Body of pancreas (tissue), 4 donors: ENCODE measurements at regions not wholly inside any gene's neighbourhood (a gene's known extent, or its start where the extent isn't known, plus 50 kb on each side); places are given as distances from the start of the nearest gene placed in this dataset.
"Not testable (repeated sequence)": the region's sequence is repeated elsewhere in the genome, so short reads cannot be mapped to it uniquely, and the experiment has no call there.

Experiments
- ATAC-seq: fragments of 150-250 bp; one replicate; pipeline ENCODE4 v1.9.1; 2016
- DNase-seq, 4 donors: peaks; one replicate each; pipeline ENCODE4 v3.0.0-alpha.2; 2019
- H3K27ac ChIP-seq, 4 donors: fragments of 200-600 bp; sonication (generic); 1 replicate in 3 of 4; 2 replicates in 1 of 4; pipeline versions ENCODE4 v1.5.1 to v1.6.1; 2016 to 2019; ENCODE audit warnings: mild to moderate bottlenecking in 1 of 4, mixed read lengths in 1 of 4, moderate library complexity in 1 of 4
- H3K27me3 ChIP-seq, 2 donors: fragments of 200-600 bp; sonication (generic); one replicate each; pipeline ENCODE4 v1.6.0; 2016; ENCODE audit warnings: mild to moderate bottlenecking in 1 of 2
- H3K36me3 ChIP-seq, 2 donors: fragments of 200-600 bp; sonication (generic); replicated peaks in 1 of 2; 2 replicates each; pipeline ENCODE4 v1.5.1; 2016; ENCODE audit warnings: low read depth in 2 of 2; ENCODE audit not compliant: insufficient read depth in 1 of 2
- H3K4me1 ChIP-seq: fragments of 200-600 bp; sonication (generic); one replicate; pipeline ENCODE4 v1.6.0; 2016
- H3K4me3 ChIP-seq, 2 donors: fragments of 200-600 bp; sonication (generic); 1 replicate in 1 of 2; 2 replicates in 1 of 2; pipeline ENCODE4 v1.5.1; 2016 to 2019
- H3K9me3 ChIP-seq, 3 donors: fragments of 200-600 bp; sonication (generic); 1 replicate in 2 of 3; 2 replicates in 1 of 3; pipeline ENCODE4 v1.5.1; 2016
- CTCF ChIP-seq, 7 experiments: fragments of 450-650 bp in 4 of 7; fragments of 200-600 bp in 3 of 7; sonication (generic) in 3 of 7; IDR thresholded peaks; one replicate each; pipeline ENCODE4 v1.5.1; 2016 to 2019; ENCODE audit warnings: antibody characterized with exemption in 7 of 7
- POLR2A ChIP-seq, 3 donors: fragments of 450-650 bp; IDR thresholded peaks; one replicate each; pipeline ENCODE4 v1.6.1; 2016; ENCODE audit warnings: antibody characterized with exemption in 3 of 3, mild to moderate bottlenecking in 2 of 3
- WGBS, 2 donors: methylation state at CpG; one replicate each; pipeline ENCODE4 v1.1.5; 2017; 5-methylcytosine and 5-hydroxymethylcytosine counted together
- intact Hi-C: fragments of 100-400 bp; cut with DNase I; formaldehyde crosslinking; loops from one replicate; pipeline ENCODE4 v1.15.1; 2023

- ATAC-seq (no peak), DNase-seq (no peak)
- intact Hi-C loops: no loop called here
- no peak overlapping the region for H3K4me3 ChIP-seq
- H3K27me3 ChIP-seq: no peaks in the 10 kb centered on the region
- TF ChIP-seq POLR2A (IDR thresholded peaks at IDR 0.05) (no peak), CTCF (IDR thresholded peaks at IDR 0.05) (no peak)
- no peak overlapping the region for H3K27ac ChIP-seq
- no peaks in the 10 kb centered on the region for H3K9me3 ChIP-seq
- H3K4me1 ChIP-seq: no peaks in the 10 kb centered on the region
- H3K36me3 ChIP-seq: no peaks in the 10 kb centered on the region
Observed at GRCh38 chr2:41031282-41031681, 579.4 kb upstream of the SLC8A1 start.

GRCh38 chr2:41032715-41033114 is 580.8 kb upstream of the SLC8A1 start:
- H3K9me3 ChIP-seq: no peaks in the 10 kb centered on the region
- TF ChIP-seq CTCF (IDR thresholded peaks at IDR 0.05) (no peak), POLR2A (IDR thresholded peaks at IDR 0.05) (no peak)
- no peaks in the 10 kb centered on the region for H3K36me3 ChIP-seq
- no peak overlapping the region for H3K27ac ChIP-seq
- intact Hi-C loops: no loop called here
- 65 to 66% methylated on average over 4 of the region's 4 CpGs for WGBS, 2 donors
- no peaks in the 10 kb centered on the region for H3K27me3 ChIP-seq
- no peak overlapping the region for H3K4me3 ChIP-seq
- ATAC-seq (no peak), DNase-seq (no peak)
- H3K4me1 ChIP-seq: no peaks in the 10 kb centered on the region

GRCh38 chr2:41033127-41033526 is 581.2 kb upstream of the SLC8A1 start:
- no peak for DNase-seq
- no peaks in the 10 kb centered on the region for H3K9me3 ChIP-seq
- no peak overlapping the region for H3K27ac ChIP-seq
- H3K27me3 ChIP-seq: no peaks in the 10 kb centered on the region
- intact Hi-C loops: no loop called here
- no peak for TF ChIP-seq CTCF (IDR thresholded peaks at IDR 0.05)
- TF ChIP-seq POLR2A (IDR thresholded peaks at IDR 0.05): no peak
- ATAC-seq: no peak
- H3K4me3 ChIP-seq: no peak overlapping the region
- 50 to 73% methylated on average over 6 of the region's 6 CpGs for WGBS, 2 donors
- H3K4me1 ChIP-seq: no peaks in the 10 kb centered on the region
- no peaks in the 10 kb centered on the region for H3K36me3 ChIP-seq

- TF ChIP-seq CTCF (IDR thresholded peaks at IDR 0.05) (no peak), POLR2A (IDR thresholded peaks at IDR 0.05) (no peak)
- no peak overlapping the region for H3K4me3 ChIP-seq
- no peak for ATAC-seq
- no peaks in the 10 kb centered on the region for H3K9me3 ChIP-seq
- intact Hi-C loops: no loop called here
- DNase-seq: no peak
- H3K27ac ChIP-seq: no peak overlapping the region
- no peaks in the 10 kb centered on the region for H3K4me1 ChIP-seq
- H3K36me3 ChIP-seq: no peaks in the 10 kb centered on the region
- no peaks in the 10 kb centered on the region for H3K27me3 ChIP-seq
Observed at GRCh38 chr2:41038408-41038807, 586.5 kb upstream of the SLC8A1 start.

GRCh38 chr2:41039750-41040149 is 587.9 kb upstream of the SLC8A1 start:
- H3K9me3 ChIP-seq, H3K27me3 ChIP-seq, H3K4me1 ChIP-seq, H3K4me3 ChIP-seq, DNase-seq, H3K36me3 ChIP-seq, ATAC-seq, H3K27ac ChIP-seq, intact Hi-C loops: not testable (repeated sequence)
- WGBS, 2 donors: 63 to 68% methylated on average over 10 of the region's 10 CpGs
